BJ (cell line): ENCODE measurements at regions not wholly inside any gene's neighbourhood (a gene's known extent, or its start where the extent isn't known, plus 50 kb on each side); places are given as distances from the start of the nearest gene placed in this dataset.
"Not testable (repeated sequence)": the region's sequence is repeated elsewhere in the genome, so short reads cannot be mapped to it uniquely, and the experiment has no call there.

Experiments used
- CTCF ChIA-PET: fragments of 350-600 bp; formaldehyde crosslinking; extraction: SDS; loops from one replicate; lab custom pipeline; 2021; ENCODE audit warnings: antibody characterized with exemption, inconsistent platforms; lab: Yijun Ruan, JAX
- POLR2A ChIA-PET: fragments of 300-600 bp; sonication (Branson Sonifier 250); formaldehyde crosslinking; extraction: SDS; loops from one replicate; lab custom pipeline; 2021; ENCODE audit warnings: antibody characterized with exemption; lab: Charles Lee
- DNase-seq: peaks from one replicate; pipeline ENCODE4 v3.0.0-alpha.2; 2011; ENCODE audit warnings: low read depth
- H3K27me3 ChIP-seq: 2 replicates; pipeline ENCODE4 v1.6.0; 2011; ENCODE audit warnings: low read length; ENCODE audit not compliant: control insufficient read depth, insufficient read depth
- H3K36me3 ChIP-seq: 2 replicates; pipeline ENCODE4 v1.5.1; 2011; ENCODE audit warnings: low read length; ENCODE audit not compliant: control insufficient read depth, insufficient read depth
- H3K4me3 ChIP-seq: 2 replicates; pipeline ENCODE4 v1.5.1; 2011; ENCODE audit warnings: low read depth, mild to moderate bottlenecking, control low read depth, low read length
- TF ChIP-seq, protein P1 (sequence below): IDR thresholded peaks from 2 replicates; pipeline ENCODE4 v1.5.1; 2011; ENCODE audit warnings: low read depth, mild to moderate bottlenecking, control low read depth, inconsistent platforms, low read length, moderate library complexity; ENCODE audit not compliant: insufficient read depth

DNA sequence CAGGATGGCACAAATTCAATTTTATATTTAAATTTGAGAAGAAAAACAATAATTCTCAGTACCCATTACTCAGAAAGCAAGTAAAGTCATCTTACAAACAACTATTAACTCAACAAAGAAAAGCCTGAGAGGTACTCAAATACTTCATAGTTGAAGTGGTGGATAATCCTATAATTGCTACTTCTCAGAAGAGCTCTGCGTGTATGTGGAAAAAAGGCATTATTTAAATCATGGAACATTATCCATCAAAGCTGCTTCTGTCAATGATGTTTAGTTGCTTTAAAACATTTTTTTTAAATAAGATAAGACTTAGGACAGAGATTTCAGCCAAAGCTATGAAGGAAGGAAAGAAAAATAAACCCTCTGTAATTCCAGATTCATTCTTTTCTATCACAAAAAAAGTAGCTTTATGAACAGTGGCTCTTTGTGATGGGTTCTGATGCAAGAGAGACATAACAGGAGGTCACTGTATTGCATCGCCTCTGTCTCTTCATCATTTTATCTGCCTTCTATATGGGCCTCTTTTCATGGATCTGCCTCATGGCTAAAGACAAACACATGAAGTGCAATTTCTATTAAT, 367.9 kb upstream of the SLC35B3 start:
- POLR2A ChIA-PET: no interaction called here
- TF ChIP-seq, protein P1, sequence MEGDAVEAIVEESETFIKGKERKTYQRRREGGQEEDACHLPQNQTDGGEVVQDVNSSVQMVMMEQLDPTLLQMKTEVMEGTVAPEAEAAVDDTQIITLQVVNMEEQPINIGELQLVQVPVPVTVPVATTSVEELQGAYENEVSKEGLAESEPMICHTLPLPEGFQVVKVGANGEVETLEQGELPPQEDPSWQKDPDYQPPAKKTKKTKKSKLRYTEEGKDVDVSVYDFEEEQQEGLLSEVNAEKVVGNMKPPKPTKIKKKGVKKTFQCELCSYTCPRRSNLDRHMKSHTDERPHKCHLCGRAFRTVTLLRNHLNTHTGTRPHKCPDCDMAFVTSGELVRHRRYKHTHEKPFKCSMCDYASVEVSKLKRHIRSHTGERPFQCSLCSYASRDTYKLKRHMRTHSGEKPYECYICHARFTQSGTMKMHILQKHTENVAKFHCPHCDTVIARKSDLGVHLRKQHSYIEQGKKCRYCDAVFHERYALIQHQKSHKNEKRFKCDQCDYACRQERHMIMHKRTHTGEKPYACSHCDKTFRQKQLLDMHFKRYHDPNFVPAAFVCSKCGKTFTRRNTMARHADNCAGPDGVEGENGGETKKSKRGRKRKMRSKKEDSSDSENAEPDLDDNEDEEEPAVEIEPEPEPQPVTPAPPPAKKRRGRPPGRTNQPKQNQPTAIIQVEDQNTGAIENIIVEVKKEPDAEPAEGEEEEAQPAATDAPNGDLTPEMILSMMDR: no peak

GRCh38 chr6:8802397-8802796, 367.1 kb upstream of the SLC35B3 start:
- DNase-seq, H3K27me3 ChIP-seq, CTCF ChIA-PET, POLR2A ChIA-PET, H3K4me3 ChIP-seq, H3K36me3 ChIP-seq: not testable (repeated sequence)

More for the DNA sequence above, 367.9 kb upstream of the SLC35B3 start:
- CTCF ChIA-PET: no interaction called here
- no peak for DNase-seq
- Histone ChIP-seq H3K27me3 (no peaks in the 10 kb centered on the region), H3K4me3 (no peak overlapping the region), H3K36me3 (no peaks in the 10 kb centered on the region)

GRCh38 chr6:8794420-8794819, 359.1 kb upstream of the SLC35B3 start:
- no peaks in the 10 kb centered on the region for H3K36me3 ChIP-seq
- ChIA-PET POLR2A (no interaction called here), CTCF (no interaction called here)
- no peaks in the 10 kb centered on the region for H3K27me3 ChIP-seq
- no peak for DNase-seq
- TF ChIP-seq, protein P1: no peak
- H3K4me3 ChIP-seq: no peak overlapping the region

DNA sequence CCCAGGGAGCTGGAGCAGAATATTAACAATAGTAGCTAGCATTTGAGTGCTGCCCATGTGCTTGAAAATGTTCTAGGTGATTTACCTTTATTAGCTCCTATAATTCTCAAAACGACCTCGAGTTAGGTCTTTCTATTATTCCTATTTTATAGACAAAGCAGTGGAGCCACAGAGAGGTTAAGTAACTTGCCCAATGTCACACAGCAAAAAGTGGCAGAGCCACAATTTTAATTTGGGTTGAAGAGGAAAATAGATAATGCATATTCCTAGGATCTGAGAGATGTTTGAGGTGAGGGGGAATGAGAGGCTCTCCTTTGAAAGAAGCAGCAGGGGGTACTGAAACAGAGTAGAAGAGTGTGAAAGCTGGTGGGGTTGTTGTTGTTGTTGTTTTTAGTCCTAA, 354.5 kb upstream of the SLC35B3 start:
- POLR2A ChIA-PET: no interaction called here

DNA sequence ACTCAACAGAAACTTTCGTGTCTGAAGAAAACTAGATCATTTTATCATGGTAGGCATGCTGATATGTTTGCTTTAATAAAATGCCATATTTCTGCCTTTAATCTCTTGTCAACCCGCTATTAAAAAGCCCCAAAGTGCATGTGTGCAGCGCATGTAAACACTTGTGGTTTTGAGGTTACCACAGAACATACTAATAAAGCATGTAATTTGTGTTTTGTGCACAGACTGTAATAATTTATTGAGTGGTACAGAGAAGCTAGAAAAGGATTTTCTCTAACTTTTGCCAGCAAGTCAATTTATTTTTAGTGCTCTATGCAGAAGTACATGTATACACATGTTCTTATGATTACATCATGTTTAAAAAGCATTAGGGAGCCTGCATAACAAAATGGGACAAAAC, 349.9 kb upstream of the SLC35B3 start:
- POLR2A ChIA-PET: no interaction called here
- H3K36me3 ChIP-seq: no peaks in the 10 kb centered on the region
- H3K27me3 ChIP-seq: no peaks in the 10 kb centered on the region
- TF ChIP-seq, protein P1: no peak
- CTCF ChIA-PET: no interaction called here
- no peak overlapping the region for H3K4me3 ChIP-seq
- DNase-seq: peak; percentile 0

More for the DNA sequence above, 354.5 kb upstream of the SLC35B3 start:
- TF ChIP-seq, protein P1: no peak
- Histone ChIP-seq H3K4me3 (no peak overlapping the region), H3K36me3 (no peaks in the 10 kb centered on the region), H3K27me3 (no peaks in the 10 kb centered on the region)
- CTCF ChIA-PET: no interaction called here
- no peak for DNase-seq

DNA sequence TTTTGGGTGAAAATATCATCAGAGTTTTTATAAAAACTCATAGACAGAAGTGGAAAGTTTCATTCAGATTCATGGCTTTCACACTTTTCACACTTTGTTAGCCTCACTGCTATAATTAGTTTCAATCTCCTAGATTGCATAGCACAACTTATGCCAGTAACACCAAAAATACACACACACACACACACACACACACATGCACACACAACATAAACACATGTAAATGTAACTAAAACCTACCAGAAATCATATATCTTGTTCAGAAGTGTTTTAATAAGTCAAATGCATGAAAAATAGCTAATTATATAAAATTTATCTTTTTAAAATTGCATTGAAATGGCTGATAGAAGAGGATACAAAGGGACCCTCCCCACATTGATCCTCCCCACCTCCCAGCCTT, 347.8 kb upstream of the SLC35B3 start:
- Histone ChIP-seq H3K27me3 (no peaks in the 10 kb centered on the region), H3K4me3 (no peak overlapping the region), H3K36me3 (no peaks in the 10 kb centered on the region)
- DNase-seq: no peak
- POLR2A ChIA-PET: no interaction called here
- CTCF ChIA-PET: no interaction called here
- TF ChIP-seq, protein P1: no peak
